IPS-NIHi11 (cell line): ENCODE measurements at regions not wholly inside any gene's neighbourhood (a gene's known extent, or its start where the extent isn't known, plus 50 kb on each side); places are given as distances from the start of the nearest gene placed in this dataset.

Experiments used
- DNase-seq: peaks from one replicate; pipeline ENCODE4 v3.0.0; 2012; ENCODE audit warnings: mixed read lengths, low spot score

- no peak for DNase-seq
Observed at GRCh38 chr17:13994050-13994449, 75.3 kb upstream of the COX10 start.

GRCh38 chr17:13995856-13996271 is 73.4 kb upstream of the COX10 start:
- DNase-seq = no peak

DNA sequence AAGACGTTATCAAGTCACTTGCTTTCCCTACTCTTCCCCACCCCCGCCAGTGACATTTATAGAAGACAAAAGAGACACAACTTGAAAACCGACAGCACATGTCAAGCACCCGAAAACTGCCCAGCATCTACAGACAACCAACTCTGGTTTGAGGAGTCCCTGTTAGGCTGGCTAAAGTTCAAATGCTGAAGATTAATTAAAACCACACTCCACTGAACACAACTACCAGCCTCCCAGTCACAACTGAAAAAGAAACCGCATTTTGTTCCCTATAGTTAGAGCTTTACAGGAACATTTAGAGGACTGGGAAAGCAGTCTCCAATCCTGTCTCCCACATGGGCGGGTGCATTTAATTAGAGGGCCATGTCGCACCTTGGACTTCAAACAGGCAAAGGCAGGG is 73.0 kb upstream of the COX10 start:
- DNase-seq = no peak

GRCh38 chr17:13996748-13997147 is 72.6 kb upstream of the COX10 start:
- DNase-seq = no peak

DNA sequence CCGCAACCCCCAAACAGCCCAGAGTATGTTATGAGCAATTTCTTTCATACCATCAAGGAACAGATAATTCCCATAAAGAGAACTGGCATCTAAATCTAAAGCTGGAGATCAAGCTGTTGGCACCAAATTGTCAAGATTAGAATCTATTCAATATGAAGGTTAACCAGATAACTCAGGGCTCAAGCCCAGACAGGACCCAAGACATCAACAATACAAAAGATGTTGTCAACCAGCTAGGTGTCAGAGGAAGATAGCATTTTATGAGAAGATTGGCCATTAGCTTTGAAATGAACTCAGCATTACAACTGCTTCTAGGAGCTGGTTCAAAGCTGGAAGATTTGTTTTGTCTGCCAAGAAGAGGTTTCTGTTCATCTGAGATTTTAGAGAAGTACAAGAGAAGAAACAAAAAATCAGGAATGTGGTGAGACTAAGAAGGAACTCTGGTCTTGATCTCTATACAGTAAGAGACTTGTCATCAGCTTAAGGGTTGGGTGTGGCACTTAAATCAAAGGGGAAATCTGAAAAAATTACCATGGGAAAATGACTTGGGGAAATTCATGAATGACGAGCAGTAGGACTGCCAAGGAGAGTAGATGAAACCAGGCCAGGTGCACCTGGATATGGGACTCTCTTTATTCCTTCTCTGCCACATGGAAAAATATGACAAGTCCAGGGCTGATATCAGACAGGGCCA is 64.2 kb upstream of the COX10 start:
- DNase-seq = no peak

DNA sequence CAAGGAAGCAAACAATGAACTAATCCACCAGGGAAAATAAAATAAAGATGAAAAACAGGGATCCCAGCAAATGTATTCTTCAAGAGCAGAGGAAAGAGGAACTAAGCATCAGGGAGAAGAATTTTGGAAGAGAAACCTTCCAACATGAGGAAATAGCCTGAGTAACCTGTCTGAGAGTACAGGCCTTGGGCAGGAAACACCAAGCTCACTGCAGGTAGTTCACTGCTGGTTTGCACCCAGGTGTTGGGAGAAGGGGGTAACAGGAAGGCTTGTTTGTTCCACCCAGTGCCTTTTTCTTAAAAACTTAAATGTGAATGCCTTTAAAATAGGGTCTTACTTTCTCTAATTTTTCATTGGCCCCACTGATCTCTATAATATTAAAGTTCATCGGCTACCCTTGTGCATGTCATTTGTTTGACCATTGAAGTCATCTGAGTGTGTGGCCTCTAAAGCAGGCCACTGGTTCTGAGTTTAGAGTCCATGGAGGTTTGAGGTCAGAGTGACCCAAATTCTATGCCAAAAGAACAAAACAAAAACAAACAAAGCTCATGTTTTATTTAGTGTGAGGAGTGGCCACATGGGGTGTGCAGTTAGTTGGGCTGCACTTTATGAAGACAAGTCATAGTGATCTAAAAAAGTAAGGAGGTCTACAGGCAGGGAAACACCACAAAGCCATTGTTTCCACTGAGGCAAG is 62.9 kb upstream of the COX10 start:
- DNase-seq = no peak

DNA sequence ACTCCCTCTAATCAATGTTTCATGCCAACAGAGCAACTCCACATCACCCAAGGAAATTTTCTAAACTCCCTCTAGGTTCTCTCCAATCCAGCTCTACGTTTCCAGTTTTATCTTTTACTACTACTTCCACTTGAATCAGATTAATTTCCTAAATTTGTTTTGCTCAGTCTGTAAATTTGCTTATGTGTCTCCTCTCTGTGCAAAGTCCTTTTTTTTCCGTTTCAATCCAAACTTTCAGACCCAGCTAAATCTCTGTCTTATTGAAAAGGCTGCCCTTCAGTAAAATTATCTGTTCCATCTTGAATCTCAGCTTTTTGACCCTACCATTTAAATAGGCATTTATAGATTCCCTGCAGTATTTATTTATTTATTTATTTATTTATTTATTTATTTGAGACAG is 61.4 kb upstream of the COX10 start:
- no peak for DNase-seq

DNA sequence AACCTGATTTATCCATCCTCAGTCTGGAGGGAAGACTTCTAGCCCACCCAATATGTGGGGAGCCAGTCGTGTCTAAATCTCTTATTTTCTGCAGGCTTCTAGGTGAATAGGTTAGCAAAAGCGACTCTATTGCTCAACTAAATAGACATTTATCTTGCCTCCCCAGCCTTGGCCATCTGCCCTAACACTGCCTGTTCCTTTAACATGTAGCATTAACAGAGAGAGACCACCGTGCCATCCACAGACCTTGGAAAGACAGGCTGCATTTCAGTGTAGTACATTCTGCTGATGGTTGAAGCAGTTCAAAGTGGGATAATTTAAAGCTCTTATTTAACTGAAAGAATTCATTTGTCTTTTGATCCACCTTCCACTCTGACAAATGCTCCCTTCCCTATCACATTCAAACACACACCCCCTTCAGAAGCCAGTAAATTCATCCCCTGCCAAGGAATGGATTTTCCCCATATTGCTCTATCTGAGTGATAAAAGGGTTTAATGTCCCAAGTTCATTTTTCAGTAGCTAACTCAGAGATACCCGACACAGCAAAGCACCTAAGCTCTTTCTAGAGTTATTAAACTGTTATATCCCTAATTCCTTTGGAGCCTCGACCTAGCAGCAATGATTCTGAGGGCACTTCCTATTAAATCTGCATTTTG is 58.1 kb upstream of the COX10 start:
- no peak for DNase-seq

DNA sequence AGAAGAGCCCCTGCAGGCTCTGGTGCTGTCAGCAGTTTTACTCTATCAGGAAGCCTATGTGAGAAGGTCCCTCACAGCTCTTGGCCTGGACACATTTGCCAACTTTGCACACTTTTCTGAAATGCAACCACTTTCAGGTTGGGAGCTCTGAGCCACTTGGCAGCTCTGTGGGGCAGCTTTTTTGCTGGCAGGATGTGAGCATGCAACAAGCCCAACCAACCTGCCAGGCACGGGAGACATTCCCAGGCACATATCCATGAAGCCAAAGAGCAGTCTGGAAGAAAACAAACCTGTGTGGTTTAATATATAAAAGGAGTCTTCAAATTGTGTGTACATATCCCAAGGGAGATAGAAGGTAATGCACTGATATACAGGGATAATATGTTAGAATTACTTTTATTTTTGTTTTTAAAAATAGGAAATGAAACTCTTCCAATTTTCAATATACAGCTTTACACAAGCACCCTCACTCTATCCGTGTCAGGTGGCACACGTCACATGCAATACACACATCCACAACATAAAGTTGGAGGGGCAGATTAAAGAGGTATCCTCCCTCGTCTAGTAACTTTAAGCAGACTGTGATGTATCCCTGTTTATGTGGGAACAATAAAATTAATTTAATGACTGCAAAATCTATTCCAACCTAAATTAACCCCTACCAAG is 57.4 kb upstream of the COX10 start:
- no peak for DNase-seq

- no peak for DNase-seq
Observed at GRCh38 chr17:14014657-14015056, 54.6 kb upstream of the COX10 start.

- DNase-seq = no peak
Observed at GRCh38 chr17:14015271-14015670, 54.0 kb upstream of the COX10 start.

- DNase-seq = no peak
Observed at GRCh38 chr17:14016858-14017257, 52.4 kb upstream of the COX10 start.

GRCh38 chr17:14019186-14019956 is 49.9 kb upstream of the COX10 start:
- DNase-seq = no peak
